MCF 10A (cell line): ENCODE measurements at regions not wholly inside any gene's neighbourhood (a gene's known extent, or its start where the extent isn't known, plus 50 kb on each side); places are given as distances from the start of the nearest gene placed in this dataset.
"Not testable (repeated sequence)": the region's sequence is repeated elsewhere in the genome, so short reads cannot be mapped to it uniquely, and the experiment has no call there.

ENCODE experiments used
- BruUV-seq: library from RNA; stranded (reverse); fragments of 400-500 nt; replicated peaks from 2 replicates; lab custom pipeline; 2021; lab: Mats Ljungman, UMichigan
- CTCF ChIA-PET: fragments of 300-600 bp; sonication (Branson Sonifier 250); formaldehyde crosslinking; extraction: SDS; loops from one replicate; lab custom pipeline; 2021; ENCODE audit warnings: antibody characterized with exemption, inconsistent platforms; lab: Yijun Ruan, JAX
- POLR2A ChIA-PET: fragments of 300-600, 350-650 bp; sonication (Branson Sonifier 250); formaldehyde crosslinking; extraction: SDS; loops from one replicate; lab custom pipeline; 2020; ENCODE audit warnings: antibody characterized with exemption, inconsistent platforms; lab: Yijun Ruan, JAX
- DNase-seq: peaks from one replicate; pipeline ENCODE4 v3.0.0-alpha.2; 2018; ENCODE audit not compliant: unreplicated experiment
- H3K27ac Mint-ChIP-seq: one replicate; pipeline ENCODE4 v1.8.0; 2022; ENCODE audit warnings: mild to moderate bottlenecking, low read depth, mixed read lengths; ENCODE audit not compliant: unreplicated experiment
- H3K27me3 Mint-ChIP-seq: one replicate; pipeline ENCODE4 v1.8.0; 2022; ENCODE audit warnings: mixed read lengths; ENCODE audit not compliant: insufficient read depth, unreplicated experiment
- H3K36me3 Mint-ChIP-seq: one replicate; pipeline ENCODE4 v1.8.0; 2022; ENCODE audit warnings: mild to moderate bottlenecking, moderate library complexity, mixed read lengths; ENCODE audit not compliant: insufficient read depth, unreplicated experiment
- H3K4me1 Mint-ChIP-seq: one replicate; pipeline ENCODE4 v1.8.0; 2022; ENCODE audit warnings: mixed read lengths; ENCODE audit not compliant: insufficient read depth, unreplicated experiment
- H3K4me3 Mint-ChIP-seq: one replicate; pipeline ENCODE4 v1.8.0; 2022; ENCODE audit warnings: mild to moderate bottlenecking, moderate library complexity, mixed read lengths; ENCODE audit not compliant: unreplicated experiment
- H3K9me3 Mint-ChIP-seq: one replicate; pipeline ENCODE4 v1.8.0; 2022; ENCODE audit warnings: mixed read lengths; ENCODE audit not compliant: unreplicated experiment
- CTCF ChIP-seq: fragments of 200-600 bp; IDR thresholded peaks from one replicate; pipeline ENCODE4 v1.8.0; 2022; ENCODE audit warnings: antibody characterized with exemption, mild to moderate bottlenecking; ENCODE audit not compliant: unreplicated experiment
- intact Hi-C: fragments of 100-400 bp; cut with micrococcal nuclease; formaldehyde crosslinking; loops from 2 replicates; pipeline ENCODE4 v1.14.1; 2022

GRCh38 chr11:38640854-38641253, 2042.8 kb upstream of the RAG2 start:
- no peak for DNase-seq
- H3K27me3 Mint-ChIP-seq = no peaks in the 10 kb centered on the region
- BruUV-seq = no TSS peak
- no peaks in the 10 kb centered on the region for H3K4me1 Mint-ChIP-seq
- no peaks in the 10 kb centered on the region for H3K36me3 Mint-ChIP-seq
- ChIA-PET POLR2A (interaction anchor here (0.5 to 0.9 kb wide), 2 partner anchors 28 to 621 kb away, joined by 3 to 4 read pairs; no protein-coding TSS in a partner anchor), CTCF (no interaction called here)
- H3K9me3 Mint-ChIP-seq = peaks cover 7% of the 10 kb centered on the region
- TF ChIP-seq CTCF = no peak
- H3K4me3 Mint-ChIP-seq = no peak overlapping the region
- no peak overlapping the region for H3K27ac Mint-ChIP-seq
- intact Hi-C loops = no loop called here

DNA sequence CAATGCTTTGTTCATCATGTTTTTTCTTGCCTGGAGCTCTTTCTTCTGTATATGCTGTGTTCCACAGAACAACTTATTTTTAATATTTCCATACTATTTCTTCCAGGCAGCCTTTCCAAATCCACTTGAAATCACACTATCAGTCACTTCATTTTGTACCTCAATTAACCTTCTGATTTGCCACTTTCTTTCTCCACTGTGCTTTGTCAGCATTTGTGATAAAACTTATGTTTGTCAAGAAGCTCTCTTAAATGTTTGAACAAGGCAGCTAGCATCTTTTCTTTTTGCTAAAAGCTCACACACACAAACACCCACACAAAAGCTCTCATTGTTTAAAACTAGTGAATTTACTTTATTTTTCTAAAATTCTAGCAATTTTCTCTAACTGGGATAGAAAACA, 2014.7 kb upstream of the RAG2 start:
- Mint-ChIP-seq H3K4me3 (no peak overlapping the region), H3K4me1 (no peaks in the 10 kb centered on the region), H3K36me3 (no peaks in the 10 kb centered on the region), H3K27ac (no peak overlapping the region), H3K27me3 (no peaks in the 10 kb centered on the region), H3K9me3 (peaks cover 7% of the 10 kb centered on the region)
- POLR2A ChIA-PET = no interaction called here
- TF ChIP-seq CTCF = no peak
- CTCF ChIA-PET = interaction anchor here (0.6 kb wide), 1 partner anchor 617 kb away, joined by 4 read pairs; no protein-coding TSS in a partner anchor
- intact Hi-C loops = no loop called here
- no peak for DNase-seq
- no TSS peak for BruUV-seq

- H3K27ac Mint-ChIP-seq, H3K27me3 Mint-ChIP-seq, H3K36me3 Mint-ChIP-seq, CTCF ChIA-PET, H3K4me3 Mint-ChIP-seq, H3K4me1 Mint-ChIP-seq, intact Hi-C loops, POLR2A ChIA-PET, DNase-seq, H3K9me3 Mint-ChIP-seq, BruUV-seq: not testable (repeated sequence)
These were observed 2003.3 kb upstream of the RAG2 start for GRCh38 chr11:38601371-38601770.

DNA sequence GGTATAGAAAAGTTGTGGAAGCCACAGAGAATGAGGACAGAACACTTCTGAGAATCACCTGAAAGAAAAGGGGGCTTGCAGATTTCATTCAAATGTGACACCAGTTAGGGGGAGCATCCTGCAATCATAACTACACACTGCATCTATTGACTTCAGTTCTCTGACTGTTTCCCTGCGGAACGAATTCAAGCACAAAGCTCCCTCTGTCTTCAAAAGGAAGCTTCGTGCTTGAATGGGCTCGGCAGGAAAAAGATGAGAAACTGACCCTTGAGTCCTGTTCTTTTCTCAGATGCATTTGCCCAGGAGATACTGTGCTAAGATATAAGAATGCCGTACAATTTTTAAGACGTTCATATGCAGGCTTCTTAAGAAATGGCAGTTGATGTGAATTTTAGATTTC, 2000.4 kb upstream of the RAG2 start:
- TF ChIP-seq CTCF = no peak
- no peaks in the 10 kb centered on the region for H3K27me3 Mint-ChIP-seq
- H3K4me1 Mint-ChIP-seq = no peaks in the 10 kb centered on the region
- H3K27ac Mint-ChIP-seq = no peak overlapping the region
- no peak overlapping the region for H3K4me3 Mint-ChIP-seq
- no peaks in the 10 kb centered on the region for H3K9me3 Mint-ChIP-seq
- intact Hi-C loops = no loop called here
- POLR2A ChIA-PET = interaction anchor here (0.7 kb wide), 1 partner anchor 9 kb away, joined by 3 read pairs; no protein-coding TSS in a partner anchor
- BruUV-seq = no TSS peak
- no peaks in the 10 kb centered on the region for H3K36me3 Mint-ChIP-seq
- CTCF ChIA-PET = interaction anchor here (0.6 kb wide), 2 partner anchors 637 to 740 kb away, joined by 3 read pairs; no protein-coding TSS in a partner anchor
- no peak for DNase-seq

DNA sequence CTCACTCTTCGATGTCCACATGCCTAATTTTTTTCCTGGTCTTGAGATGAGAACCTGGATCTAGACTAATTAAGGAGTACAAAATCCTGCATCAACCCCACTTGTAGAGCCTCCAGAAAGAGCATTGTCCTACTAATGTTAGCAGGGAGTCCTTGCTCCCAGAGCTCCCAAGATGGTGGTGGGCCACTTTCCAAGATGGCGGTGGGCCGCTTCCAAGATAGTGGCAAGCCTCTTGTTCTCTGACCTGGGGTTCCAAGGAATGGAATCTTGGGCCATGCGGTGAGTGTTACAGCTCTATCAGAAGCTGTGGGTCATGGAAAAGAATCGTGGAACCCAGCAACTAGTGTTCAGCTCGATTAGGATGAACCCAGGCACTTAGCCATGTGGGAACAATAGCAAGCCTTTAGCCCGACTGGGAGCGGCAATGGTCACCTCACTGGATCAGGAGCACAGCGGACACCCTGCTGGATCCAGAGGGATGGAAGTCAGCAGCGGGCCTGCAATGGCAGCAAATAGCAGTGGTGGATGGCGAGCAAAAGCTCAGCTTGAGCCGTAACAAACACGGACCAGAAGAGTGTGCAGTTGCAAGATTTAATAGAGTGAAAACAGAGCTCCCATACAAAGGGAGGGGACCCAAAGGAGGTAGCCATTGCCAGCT, 1997.5 kb upstream of the RAG2 start:
- CTCF ChIA-PET, H3K9me3 Mint-ChIP-seq, intact Hi-C loops, H3K27me3 Mint-ChIP-seq, H3K27ac Mint-ChIP-seq, BruUV-seq, POLR2A ChIA-PET, H3K36me3 Mint-ChIP-seq, H3K4me1 Mint-ChIP-seq, H3K4me3 Mint-ChIP-seq, DNase-seq: not testable (repeated sequence)
